ENCODE measurements at regions not wholly inside any gene's neighbourhood (a gene's known extent, or its start where the extent isn't known, plus 50 kb on each side); places are given as distances from the start of the nearest gene placed in this dataset.

DNA sequence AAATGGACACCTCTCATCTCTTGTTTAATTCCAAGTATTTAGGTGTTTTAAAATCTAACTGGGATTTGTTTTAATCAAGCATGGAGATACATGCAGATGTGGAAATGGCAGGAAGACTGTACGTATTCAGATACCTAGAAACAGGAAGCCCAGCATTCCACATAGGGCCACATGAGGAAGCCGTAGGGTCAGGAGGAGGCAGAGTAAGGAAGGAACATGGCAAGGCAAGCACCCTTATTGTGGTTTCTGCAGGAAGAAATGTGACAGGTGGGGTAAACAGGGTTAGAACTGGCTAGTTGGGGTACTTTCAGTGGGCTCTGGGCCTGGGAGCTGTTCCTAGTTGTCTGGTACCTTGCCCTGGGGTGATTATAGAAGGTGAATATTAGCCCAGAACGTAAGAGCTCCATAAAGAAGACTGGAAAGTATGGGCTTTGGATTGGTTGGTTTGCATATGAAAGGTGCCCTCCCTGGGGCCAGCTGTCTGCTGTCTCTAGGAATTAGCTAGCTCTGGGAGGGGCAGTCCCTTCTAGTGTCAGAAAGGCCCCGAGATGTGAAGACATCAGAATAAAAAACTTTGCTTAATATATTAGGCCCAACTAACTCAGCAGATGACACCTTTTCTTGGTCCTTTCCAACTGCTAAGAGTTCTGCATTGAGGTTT is 107.7 kb upstream of the CADPS start:
- no peak for ATAC-seq

DNA sequence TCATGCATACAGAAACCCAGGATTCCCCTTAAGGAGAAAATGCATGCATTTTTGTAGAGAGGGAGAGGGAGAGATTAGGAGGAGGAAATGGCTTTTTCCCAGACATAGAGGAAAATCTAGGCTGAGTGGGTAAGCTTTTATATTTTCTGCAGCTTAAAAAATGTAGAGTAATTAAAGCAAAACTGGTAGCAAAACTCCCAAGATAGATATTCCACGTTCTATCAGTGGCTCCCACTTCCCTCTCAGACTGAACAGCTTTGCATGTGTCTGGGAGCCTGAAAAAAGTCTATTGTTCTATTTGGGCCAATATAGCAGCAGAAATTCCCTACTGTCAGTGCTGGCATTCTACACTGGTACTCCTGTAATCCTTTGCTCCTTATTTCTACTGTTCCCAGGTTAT is 110.8 kb upstream of the CADPS start:
- ATAC-seq = no peak

DNA sequence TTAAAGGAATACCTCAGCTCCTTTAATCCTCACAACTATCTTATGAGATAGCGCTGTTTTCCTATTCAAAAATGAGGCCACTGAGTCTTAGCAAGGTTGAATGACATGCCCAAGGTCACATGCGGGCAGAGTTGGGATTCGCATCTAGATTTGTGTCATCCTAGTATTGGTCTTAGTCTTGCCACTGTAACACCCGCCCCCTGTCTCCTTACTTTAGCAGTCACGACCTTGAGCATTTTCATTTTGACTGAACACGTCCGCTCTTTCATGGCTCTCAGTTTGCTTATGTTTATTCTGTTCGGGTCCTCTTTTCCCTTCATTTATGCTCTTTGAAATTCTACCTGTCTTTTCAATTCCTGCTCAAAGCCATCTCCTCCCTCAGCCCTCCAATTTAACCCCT is 112.5 kb upstream of the CADPS start:
- ATAC-seq = no peak

DNA sequence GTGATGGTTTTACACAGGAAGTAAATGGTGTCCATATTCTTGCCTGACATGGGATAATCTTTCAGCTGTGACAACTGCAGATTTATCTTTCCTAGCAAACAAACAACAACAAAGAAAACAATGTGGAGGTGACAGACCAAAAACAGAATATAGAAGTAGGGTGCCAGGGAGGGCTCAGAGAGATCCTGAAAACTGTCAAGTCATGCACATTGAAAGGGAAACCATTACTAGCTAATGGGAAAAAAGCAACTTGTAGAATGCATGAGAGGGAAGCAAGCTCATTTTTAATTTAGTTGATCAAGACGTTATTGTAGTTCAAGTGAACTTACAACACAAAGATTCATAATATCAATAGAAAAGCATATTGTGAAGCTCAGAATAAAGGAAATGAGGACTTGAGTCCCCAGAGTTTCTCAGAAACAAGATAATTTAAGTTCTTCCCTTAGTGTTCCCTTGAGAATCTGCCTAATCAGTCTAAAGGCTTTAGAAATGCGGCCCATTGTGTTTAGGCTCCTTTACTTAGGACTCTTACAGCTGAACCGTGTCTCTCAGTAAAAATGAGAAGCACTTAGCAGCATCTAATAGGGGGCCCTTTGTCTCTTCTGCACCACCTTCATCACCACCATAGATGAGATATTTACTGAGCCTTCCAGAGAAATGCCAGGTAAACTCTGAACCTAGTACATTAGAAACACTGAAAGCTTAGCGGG is 115.6 kb upstream of the CADPS start:
- ATAC-seq = no peak

DNA sequence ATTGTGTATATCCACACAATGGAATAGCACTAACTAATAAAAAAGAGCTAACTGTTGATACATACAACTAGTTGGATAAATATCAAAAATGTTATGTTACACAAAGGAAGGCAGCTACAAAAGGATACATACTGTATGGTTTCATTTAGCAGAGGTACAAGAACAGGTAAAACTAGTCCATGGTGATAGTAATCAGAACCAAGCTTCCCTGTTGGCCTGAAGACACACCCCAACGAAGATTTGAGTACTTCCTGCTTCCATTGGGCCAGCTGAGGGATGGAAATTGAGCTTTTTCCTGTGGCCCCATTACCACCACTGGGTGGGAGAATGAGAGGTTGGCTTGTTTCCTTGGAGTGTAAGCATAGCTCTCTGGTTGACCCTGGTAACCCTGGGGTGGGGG is 117.3 kb upstream of the CADPS start:
- no peak for ATAC-seq

DNA sequence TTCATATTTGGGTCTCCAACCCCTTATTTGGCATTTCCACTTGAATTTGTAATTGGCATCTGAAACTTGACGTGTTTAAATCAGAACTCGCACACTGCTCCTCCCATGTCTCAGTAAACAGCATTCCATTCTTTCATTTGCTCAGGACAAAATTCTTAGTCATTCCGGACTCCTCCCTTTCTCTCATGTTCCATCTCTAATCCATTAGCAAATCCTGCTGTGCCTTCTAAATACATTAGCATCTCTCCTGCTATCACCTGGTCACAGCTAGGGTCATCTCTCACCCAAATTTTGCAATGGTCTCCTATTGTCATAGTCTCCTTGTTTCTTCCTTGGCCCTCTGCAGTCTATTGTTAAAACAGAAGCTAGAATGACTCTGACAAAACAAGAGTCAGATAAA is 119.9 kb upstream of the CADPS start:
- ATAC-seq = no peak

DNA sequence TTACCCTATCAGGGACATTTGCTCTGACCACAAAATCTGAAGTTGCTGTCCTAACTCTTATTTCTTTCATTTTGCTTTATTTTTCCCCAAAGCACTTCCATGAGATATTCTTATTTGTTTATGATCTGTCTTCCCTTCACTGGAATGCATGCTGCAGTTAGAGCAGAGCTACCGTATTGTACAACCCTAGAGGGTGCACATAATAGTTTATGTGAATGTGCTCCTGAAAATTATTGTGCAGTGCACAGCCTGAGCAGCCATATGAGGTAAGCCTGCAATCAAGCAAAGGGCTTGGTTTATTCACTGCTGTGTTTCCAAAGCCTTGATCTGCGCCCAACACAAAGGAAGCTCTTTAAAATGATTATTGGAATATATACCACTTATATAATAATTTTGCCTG is 120.3 kb upstream of the CADPS start:
- ATAC-seq = no peak

DNA sequence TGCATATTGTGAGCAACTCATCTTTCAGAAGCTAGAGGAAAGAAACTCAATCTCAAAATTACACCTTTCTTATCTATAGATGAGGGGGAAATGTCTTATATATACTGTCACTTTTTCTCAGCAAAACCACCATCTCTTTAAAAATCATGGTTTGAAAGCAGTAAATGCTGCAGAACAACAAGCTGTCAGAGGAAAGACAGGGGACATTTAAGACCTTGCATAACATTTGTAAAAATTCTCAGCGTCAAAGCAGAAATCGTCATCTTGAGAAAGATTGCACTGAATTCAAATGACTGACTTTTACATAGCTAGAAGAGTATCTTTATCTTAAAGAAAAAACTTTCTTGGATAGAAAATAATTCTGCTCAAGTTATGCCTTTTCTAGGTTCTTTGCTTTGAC is 122.2 kb upstream of the CADPS start:
- ATAC-seq = no peak

DNA sequence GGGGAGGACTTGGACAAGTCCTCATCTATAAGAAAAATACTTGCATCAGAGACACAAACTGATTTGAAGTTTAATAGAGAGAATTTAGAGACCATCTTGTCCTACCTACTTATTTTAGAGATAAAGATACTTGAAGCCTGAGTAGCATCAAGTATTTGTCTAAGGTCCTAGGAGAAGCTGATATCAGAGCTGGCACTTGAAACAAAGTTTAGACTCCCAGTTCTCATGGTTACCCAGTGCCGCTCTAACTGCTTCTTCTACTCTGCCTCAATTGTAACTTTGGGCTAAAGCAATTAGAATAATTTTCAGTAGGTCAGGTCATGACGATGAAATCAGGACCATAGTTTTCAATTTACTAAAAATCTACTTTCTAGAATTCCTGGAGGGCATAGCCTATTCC is 123.9 kb upstream of the CADPS start:
- ATAC-seq = no peak

DNA sequence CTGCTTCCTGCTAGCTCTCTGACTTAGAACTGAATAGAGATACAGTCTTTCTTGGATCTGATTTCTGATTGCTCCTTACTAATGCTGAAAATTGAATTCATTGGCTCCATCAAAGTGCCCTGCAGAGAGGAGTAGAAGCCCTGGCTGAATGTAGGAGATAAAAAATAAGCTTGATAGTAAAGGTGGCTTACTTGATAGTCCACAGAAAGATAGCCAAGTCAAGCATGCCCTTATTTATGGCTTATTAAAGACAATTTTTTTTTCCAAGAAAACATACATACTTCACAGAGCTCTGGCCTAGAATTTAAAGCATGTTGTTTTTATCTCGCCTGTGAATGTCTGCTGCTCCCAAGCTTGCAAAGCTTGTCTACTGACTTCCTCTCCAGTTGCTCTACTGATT is 124.6 kb upstream of the CADPS start:
- ATAC-seq = no peak

DNA sequence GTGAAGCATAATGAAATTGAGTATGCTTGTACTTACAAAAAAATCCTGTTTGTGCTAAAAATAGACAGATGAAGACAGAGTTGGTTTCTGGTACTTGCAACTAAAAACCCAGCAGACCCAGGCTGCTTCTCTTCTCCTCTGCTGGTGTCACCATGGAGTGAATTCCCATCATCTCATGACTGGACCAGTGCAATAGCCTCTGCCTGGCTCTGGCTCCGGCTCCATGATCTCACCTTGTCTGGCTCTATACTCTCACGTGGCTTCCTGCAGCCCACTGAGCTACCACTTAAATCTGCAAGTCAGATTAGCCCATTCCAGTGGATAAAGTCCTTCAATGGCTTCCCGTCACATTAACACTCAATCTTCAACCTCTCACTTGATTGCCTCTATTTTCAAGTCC is 129.2 kb upstream of the CADPS start:
- ATAC-seq = no peak

DNA sequence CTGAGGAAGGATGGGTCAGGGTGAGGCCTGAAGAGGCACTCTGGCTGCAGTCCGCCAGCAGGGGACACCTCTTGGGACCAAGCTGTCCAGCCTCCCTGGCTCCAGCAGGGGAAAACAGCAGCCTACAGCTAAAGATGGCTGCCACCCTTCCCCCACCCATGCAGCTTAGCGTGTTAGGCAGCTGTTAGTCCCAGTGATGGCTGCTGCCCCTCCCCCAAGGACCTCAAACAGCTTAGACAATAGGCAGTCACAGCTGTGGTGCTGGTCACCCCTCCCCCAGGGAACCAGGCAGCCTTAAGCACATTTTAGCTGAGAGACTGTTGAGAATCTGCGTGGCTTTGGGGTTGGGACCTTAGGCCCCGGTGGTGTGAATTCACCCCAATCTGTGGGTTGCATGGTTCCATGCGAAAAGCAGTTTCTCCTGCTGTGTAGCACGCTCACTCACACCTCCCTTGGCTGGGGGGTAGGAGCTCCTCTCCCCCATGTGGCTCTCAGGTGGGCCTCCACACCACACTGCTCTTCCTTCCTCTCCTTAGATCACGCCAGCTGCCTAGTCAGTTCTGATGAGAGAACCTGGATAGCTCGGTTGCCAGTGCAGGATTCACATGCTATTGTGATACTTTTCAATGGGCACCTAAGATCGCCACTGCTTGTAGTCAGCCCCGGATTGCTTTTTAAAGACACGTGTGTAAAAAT is 140.5 kb upstream of the CADPS start:
- ATAC-seq = no peak

DNA sequence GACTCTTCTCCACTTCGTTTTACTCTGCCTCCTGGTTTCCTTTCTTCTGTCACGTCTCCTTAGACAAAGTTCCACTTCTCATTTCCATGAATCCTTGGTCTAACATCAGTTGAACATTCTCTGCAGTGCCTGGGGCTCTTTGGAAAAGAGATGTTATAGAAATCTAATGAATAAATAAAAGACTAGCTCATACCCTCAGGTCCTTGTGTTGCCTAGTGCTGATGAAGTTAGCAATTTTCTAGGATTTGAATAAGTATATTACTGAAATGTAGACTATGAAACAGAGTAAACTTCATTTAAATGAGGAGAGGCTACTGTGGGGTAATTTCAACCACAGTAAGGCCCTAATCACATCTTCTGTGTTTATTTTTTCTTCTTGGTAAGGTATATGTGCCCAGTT is 146.9 kb upstream of the CADPS start:
- no peak for ATAC-seq

DNA sequence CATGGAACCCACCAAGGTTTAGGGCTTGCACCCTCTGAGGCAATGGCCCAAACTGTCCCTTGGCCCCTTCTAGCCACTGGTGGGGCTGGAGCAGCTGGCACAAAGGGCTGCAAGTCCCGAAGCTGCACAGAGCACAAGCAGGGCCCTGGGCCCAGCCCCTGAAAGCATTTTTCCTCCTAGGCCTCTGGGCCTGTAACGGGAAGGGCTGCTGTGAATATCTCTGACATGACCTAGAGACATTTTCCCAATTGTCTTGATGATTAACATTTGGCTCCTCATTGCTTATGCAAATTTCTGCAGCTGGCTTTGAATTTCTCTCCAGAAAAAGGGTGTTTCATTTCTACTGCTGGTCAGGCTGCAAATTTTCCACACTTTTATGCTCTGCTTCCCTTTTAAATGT is 151.5 kb upstream of the CADPS start:
- ATAC-seq = no peak

DNA sequence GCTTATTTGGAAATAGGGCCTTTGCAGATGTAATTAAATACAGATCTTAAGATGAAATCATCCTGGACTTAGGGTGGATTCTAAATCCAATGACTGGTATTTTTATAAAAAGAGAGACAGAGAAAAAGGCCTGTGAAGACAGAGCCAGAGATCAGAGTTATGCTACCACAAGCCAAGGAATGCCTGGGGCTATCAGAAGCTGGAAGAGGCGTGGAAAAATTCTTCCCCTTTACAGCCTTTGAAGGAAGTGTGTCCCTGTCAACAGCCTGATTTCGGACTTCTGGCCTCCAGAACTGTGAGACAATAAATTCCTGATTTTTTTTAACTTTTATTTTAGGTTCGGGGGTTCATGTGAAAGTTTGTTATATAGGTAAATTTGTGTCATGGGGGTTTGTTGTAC is 154.1 kb upstream of the CADPS start:
- ATAC-seq = no peak

DNA sequence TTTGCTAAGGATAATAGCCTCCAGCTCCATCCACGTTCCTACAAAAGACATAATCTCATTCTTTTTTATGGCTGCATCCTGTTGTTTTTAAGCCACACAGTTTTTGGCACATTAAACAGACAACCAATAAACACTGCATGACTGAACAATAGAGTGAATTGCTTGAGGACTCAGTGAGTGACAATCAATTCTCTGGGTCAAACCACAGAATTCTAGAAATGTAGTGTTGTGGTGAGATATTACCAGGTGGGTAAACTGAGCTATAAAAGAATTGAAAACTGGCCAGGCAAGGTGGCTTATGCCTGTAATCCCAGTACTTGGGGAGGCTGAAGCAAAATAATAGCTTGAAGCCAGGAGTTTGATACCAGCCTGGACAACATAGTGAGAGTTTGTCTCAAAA is 154.7 kb upstream of the CADPS start:
- no peak for ATAC-seq

DNA sequence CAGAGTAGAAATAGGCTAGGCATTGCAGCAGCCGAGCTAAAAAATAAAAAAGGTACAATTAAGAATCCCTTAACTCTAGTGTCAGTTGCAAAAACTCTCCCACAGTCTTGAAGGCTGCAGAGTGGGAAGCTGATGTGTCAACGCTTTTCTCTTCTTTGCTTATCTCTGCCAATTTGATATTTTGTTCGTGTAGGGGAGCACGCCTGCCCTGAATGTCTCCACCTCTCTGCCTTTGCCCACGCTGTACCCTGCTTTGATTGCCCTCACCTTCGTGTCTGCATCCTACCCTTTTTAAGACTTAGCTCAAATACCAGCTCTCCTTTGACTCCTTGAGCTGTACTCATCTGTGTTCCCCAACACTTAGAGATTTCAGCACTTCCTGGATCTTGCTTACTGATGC is 155.4 kb upstream of the CADPS start:
- no peak for ATAC-seq

DNA sequence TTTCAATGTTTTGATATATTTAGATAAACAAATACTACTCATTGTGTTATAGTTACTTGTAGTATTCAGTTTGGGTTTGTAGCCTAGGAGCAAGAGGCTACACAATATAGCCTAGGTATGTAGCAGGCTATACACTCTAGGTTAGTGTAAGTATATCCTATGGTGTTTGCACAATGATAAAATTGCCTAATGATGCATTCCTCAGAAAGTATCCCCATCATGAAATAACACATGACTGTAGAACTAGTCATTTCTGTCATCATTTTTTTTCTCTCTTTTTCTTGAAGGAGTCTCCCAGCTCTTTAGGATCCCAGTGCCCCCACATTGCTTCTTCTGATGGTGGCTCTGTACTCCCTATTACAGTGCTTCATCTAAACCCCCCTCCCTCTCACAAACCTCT is 157.7 kb upstream of the CADPS start:
- ATAC-seq = no peak

DNA sequence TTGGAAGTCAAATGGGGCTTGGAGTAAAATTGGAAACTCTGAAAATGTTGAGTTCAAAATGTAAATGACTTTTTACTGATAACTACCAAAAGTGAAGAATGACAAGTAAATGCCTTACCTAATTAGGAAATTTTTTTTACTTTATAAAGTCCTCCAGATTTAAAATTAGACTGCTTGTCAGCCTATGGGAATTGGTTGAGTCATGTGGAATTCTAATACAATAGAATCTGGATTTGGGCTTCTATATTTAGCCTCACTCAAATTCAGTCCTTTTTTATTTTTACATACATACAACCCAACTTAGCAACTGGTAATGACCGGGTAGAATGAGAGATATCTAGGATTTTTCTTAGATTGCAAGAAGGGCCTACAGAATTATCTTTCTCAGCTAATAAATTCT is 158.9 kb upstream of the CADPS start:
- no peak for ATAC-seq

DNA sequence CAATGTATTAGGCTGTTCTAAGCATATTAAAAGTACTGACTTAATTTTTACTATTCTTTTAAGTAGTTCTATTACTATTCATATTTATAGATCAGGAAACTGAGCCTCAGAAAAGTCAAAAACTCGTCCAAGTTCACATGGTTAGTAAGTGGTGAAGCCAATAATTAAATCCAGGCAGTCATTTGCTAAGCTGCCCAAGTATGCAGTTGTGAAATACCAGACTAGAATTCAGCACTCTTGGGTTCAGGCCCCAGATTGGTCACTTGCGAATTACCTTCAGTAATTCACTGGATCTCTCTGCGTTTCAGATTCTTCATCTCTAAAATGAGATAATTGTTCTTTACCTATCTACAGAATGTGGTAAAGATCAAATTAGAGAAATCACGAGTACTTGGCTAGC is 161.9 kb upstream of the CADPS start:
- no peak for ATAC-seq

DNA sequence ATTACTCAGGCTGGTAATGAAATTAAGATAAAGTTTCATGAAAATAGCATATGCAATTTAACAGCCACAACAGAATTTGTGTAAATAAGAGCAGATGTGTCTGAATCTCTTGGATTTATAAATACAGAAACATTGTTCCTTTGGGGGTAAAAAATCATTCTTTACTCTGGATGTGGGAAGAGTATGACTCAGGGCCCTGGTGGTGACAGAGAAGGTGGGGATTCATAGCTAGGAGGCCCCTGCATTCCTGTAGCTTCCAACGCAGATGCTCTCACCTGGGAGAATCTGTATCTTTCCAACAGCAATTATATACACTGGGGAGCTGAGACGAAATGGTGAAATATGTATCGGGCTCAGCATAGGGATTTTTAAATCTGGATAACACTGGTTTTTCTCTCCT is 167.6 kb upstream of the CADPS start:
- ATAC-seq = no peak

DNA sequence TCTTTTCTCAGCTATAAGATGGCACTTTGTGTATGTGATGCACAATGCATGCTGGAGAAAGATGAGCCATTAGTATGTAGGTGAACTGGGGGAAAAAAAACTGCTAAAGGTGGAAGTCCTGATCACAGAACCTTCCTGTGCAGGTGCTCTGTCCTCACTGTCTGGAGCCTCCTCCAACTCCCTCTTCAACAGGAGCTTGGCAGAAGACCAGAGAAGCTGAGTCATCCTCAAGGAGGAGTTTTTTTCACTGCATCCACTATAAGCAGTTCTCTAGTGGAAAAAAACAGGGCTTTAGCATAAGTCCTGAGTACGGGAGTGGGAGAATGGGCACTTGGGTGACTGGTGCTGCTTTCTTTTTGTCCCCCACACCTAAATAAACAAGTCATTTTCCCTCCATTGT is 168.4 kb upstream of the CADPS start:
- ATAC-seq = no peak

DNA sequence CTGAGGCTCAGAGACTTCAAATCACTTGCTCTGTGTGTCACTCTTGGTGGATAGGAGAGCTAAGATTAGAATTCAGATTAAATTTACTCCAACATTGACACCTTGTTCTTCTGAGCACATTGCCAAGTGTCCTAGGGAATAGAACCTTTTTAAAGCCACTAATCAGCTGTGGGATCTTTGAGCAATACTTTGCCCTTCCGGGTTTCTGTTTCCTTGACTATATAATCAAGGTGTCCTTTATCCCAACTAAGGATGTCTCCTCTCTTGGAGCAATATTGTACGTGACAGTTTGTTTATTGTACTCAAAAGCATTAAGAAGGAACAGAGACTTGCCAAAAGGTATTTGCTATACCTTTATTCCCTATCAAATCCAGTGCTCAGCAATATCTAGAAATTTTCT is 170.9 kb upstream of the CADPS start:
- no peak for ATAC-seq

DNA sequence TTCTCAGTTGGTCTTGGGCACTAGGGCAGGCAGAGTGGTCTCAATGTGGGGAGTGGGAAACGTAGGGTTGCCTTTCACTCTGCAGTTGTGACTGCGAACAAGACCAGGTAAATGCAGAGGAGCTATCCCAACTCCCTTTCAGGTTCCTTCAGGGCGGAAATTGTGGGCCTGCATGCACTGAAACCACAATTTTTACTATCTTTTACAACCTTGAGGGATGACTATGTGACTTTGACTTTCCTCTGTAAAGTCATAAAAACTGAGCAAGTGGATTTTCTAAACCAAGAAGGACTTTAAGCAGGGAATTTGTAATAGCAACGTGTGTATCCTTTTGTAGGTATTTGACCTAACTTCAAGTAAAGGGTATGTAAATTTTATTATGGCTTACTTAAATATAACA is 171.4 kb upstream of the CADPS start:
- no peak for ATAC-seq

Measured in esophagus mucosa (tissue), 1 donor.